LNCAP (cell line): ENCODE measurements at regions not wholly inside any gene's neighbourhood (a gene's known extent, or its start where the extent isn't known, plus 50 kb on each side); places are given as distances from the start of the nearest gene placed in this dataset.

Experiments used
- TF ChIP-seq, protein P1 (sequence below): fragments of 450-650 bp; IDR thresholded peaks from 2 replicates; pipeline ENCODE4 v1.5.1; 2017; ENCODE audit warnings: mild to moderate bottlenecking

DNA sequence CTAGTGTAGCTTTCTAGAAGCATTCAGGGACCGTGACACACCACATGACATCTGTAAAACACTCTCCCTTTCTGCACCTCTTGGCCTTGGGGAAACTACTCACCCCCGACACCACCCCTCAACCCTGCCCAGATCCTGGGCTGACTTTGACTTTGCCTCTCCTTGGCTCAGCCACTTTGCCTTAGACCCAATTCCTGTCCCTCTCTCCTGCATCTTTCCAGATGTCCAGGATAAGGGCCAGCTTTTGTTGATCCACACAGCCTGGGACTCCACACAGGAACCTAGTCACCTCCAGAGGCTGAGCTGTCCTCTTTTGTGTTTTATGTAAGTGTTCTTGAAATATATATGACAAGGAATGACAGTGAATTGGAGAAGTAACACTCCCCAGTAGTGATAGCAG lies 153.7 kb upstream of the PLXNC1 start:
- TF ChIP-seq, protein P1, sequence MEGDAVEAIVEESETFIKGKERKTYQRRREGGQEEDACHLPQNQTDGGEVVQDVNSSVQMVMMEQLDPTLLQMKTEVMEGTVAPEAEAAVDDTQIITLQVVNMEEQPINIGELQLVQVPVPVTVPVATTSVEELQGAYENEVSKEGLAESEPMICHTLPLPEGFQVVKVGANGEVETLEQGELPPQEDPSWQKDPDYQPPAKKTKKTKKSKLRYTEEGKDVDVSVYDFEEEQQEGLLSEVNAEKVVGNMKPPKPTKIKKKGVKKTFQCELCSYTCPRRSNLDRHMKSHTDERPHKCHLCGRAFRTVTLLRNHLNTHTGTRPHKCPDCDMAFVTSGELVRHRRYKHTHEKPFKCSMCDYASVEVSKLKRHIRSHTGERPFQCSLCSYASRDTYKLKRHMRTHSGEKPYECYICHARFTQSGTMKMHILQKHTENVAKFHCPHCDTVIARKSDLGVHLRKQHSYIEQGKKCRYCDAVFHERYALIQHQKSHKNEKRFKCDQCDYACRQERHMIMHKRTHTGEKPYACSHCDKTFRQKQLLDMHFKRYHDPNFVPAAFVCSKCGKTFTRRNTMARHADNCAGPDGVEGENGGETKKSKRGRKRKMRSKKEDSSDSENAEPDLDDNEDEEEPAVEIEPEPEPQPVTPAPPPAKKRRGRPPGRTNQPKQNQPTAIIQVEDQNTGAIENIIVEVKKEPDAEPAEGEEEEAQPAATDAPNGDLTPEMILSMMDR, result no peak

DNA sequence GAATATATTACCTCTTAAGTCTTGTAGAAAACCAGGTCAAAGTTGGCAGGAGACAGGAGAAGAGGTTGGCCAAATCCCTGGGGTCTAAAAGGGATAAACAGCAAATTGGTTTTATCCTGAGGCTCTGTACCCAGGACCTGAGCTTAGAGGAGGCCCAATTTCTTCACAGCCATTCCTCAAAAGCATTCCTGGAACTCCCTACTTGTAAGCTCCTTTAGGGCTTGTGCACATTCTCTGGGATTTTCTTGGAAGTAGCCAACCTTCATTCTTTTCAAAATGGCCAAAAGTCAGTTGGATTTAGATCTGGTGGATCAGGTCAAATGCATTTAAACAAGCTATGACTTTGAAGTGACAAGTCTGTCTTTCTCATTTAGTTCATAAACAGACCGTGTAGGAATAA lies 152.1 kb upstream of the PLXNC1 start:
- TF ChIP-seq, protein P1, result no peak

DNA sequence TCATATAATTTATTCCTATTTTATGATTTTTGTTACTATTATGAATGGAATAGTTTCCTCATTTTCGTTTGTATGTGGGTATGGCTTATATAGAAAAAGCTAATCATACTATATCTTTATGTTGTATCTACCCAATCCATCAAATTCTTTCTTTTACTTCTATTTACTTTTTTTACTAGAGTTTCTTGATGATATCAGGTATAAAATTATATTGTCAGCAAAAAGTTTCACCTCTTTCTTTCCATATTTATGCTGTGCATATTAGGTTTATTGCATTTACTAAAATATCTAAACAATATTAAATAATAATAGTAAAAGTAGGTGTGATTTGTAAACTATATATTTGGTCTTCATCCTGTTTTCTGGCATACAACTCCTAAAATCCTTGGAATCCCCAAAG lies 146.7 kb upstream of the PLXNC1 start:
- TF ChIP-seq, protein P1, result no peak

DNA sequence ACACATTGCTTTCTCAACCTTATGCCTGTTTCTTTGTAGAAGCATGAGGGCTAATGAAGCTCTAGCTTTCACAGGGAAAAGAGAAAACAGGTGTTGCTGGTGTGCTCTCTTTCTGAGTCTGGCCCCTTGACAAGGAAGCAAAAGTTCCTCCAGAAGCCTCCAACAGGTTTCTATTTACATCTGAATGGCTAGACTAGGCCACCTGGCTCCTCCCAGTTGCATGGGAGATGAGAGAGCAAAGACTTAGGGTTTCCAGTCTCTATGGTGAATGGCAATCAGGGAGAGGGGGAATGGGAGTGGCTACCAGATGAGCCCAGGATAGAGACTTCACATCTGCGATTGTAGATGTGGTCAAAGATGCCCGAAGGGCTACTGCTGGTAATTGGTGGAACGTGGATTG lies 138.1 kb upstream of the PLXNC1 start:
- TF ChIP-seq, protein P1, result no peak

DNA sequence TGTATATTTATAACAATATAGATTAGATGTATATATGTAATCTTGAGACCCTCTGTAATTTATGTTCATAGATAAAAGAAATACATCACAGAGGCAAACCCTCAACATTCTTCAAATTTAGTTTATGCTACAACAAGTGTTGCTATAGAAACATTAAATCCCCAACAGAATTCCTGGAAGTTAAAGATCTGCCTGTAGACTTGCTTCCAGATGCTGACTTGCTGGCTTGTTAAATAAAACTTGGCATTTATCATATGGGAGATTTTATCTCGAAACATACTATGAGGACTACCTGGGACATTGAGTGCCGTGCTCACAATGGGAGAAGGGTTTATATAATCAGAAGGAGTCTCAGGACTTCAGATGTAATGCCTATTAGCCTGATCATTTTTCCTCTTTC lies 136.3 kb upstream of the PLXNC1 start:
- TF ChIP-seq, protein P1, result no peak

DNA sequence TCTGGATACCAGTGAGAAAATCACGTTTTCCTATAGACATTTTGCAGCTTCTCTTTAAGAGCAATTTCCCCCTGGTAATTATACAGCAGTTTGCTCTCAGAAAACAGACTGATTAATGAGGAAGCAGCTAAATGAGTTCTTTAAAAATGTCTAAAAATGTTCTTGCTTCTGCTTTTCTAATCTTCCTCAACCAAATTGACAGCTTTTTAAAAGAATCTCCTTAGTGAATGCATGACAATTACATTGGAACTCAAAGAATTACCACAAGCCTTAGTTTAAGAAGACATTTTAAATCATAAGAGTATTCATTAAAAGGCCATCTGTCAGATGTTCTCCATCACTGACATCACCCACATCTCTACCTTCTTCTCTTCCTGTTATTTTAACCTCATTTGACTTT lies 135.8 kb upstream of the PLXNC1 start:
- TF ChIP-seq, protein P1, result no peak

DNA sequence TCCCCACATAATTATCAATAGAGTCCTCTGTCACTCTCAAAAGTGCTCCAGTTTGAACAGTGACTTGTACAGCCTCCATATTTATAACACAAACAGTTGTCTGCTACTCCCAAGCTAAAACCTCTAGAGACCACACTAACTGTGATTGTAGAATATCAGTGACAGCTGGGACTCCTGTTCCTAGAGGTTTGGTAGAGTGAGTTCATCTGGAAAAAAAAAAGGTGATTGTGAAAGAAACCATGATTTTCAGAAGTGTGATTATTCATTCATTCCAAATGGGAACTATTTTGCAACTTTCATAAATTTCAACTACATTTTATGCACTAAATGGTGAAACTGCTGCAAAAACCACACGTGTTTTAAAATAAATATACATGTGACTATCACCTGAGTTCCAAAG lies 128.0 kb upstream of the PLXNC1 start:
- TF ChIP-seq, protein P1, result no peak

DNA sequence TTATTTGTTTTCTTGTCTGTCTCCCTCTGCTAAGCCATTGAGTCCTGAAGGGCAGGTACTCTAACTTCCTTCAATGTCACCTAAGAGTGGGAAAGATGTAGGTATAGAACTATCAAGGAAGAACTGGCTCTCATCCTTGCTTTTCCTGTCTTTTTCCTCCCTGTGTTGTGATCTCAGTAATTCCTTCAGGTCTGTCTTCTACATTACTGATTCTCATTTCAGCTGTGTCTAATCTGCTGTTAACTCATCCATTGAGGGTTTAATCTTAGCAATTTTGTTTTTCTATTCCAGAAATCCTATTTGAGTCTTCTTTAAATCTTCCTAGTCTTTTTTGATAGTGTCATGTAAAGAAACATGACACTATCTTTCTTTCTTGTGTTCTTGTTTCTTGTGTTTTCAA lies 124.5 kb upstream of the PLXNC1 start:
- TF ChIP-seq, protein P1, result no peak
